Bronchial epithelial cell (primary cell): ENCODE measurements at regions not wholly inside any gene's neighbourhood (a gene's known extent, or its start where the extent isn't known, plus 50 kb on each side); places are given as distances from the start of the nearest gene placed in this dataset.

Experiments
- DNase-seq: peaks from one replicate; pipeline ENCODE4 v3.0.0-alpha.2; 2010; ENCODE audit warnings: low read depth
- FAIRE-seq: peaks from 2 replicates; lab custom pipeline; 2011; peaks lifted over from hg19 to GRCh38; lab: Jason Lieb, UNC
- H3K27me3 ChIP-seq: 2 replicates; pipeline ENCODE4 v1.5.1; 2011; ENCODE audit warnings: low read length; ENCODE audit not compliant: control insufficient read depth, insufficient read depth
- H3K36me3 ChIP-seq: 2 replicates; pipeline ENCODE4 v1.5.1; 2011; ENCODE audit warnings: low read length; ENCODE audit not compliant: control insufficient read depth, insufficient read depth
- H3K4me3 ChIP-seq: 2 replicates; pipeline ENCODE4 v1.5.1; 2011; ENCODE audit warnings: mild to moderate bottlenecking, low read depth, low read length, control low read depth
- CTCF ChIP-seq: IDR thresholded peaks from 2 replicates; pipeline ENCODE4 v1.5.1; 2011; ENCODE audit warnings: mild to moderate bottlenecking, moderate library complexity, low read length, control low read depth, inconsistent platforms; ENCODE audit not compliant: insufficient read depth, severe bottlenecking

GRCh38 chr1:88169139-88169538 lies 514.9 kb upstream of the PKN2 start:
- no peak for FAIRE-seq
- H3K36me3 ChIP-seq, result no peaks in the 10 kb centered on the region
- no peak for DNase-seq
- H3K27me3 ChIP-seq, result peaks cover 1% of the 10 kb centered on the region
- no peak for TF ChIP-seq CTCF
- no peak overlapping the region for H3K4me3 ChIP-seq

GRCh38 chr1:88169939-88170338 lies 514.1 kb upstream of the PKN2 start:
- Histone ChIP-seq H3K27me3 (peaks cover 1% of the 10 kb centered on the region), H3K4me3 (no peak overlapping the region), H3K36me3 (no peaks in the 10 kb centered on the region)
- no peak for DNase-seq
- FAIRE-seq, result no peak
- TF ChIP-seq CTCF, result no peak

- Histone ChIP-seq H3K36me3 (no peaks in the 10 kb centered on the region), H3K4me3 (no peak overlapping the region), H3K27me3 (peaks cover 1% of the 10 kb centered on the region)
- DNase-seq (no peak), FAIRE-seq (no peak)
- no peak for TF ChIP-seq CTCF
Measured at GRCh38 chr1:88175120-88175630, 508.9 kb upstream of the PKN2 start.

- DNase-seq (peak; percentile 50), FAIRE-seq (peak; percentile 13)
- TF ChIP-seq CTCF, result no peak
Measured at GRCh38 chr1:88175631-88176226, 508.3 kb upstream of the PKN2 start.

GRCh38 chr1:88179943-88180342 lies 504.1 kb upstream of the PKN2 start:
- DNase-seq (no peak), FAIRE-seq (no peak)
- no peak for TF ChIP-seq CTCF
- Histone ChIP-seq H3K36me3 (no peaks in the 10 kb centered on the region), H3K27me3 (no peaks in the 10 kb centered on the region), H3K4me3 (no peak overlapping the region)

More at GRCh38 chr1:88175631-88176226, 508.3 kb upstream of the PKN2 start:
- peaks cover 1% of the 10 kb centered on the region for H3K27me3 ChIP-seq
- H3K36me3 ChIP-seq, result no peaks in the 10 kb centered on the region
- H3K4me3 ChIP-seq, result no peak overlapping the region

GRCh38 chr1:88180449-88181108 lies 503.5 kb upstream of the PKN2 start:
- peak; percentile 67 for DNase-seq
- no peak for FAIRE-seq
- peak; percentile 96 for TF ChIP-seq CTCF

More at GRCh38 chr1:88180449-88181108, 503.5 kb upstream of the PKN2 start:
- Histone ChIP-seq H3K36me3 (no peaks in the 10 kb centered on the region), H3K27me3 (no peaks in the 10 kb centered on the region), H3K4me3 (no peak overlapping the region)
